GM10266 (cell line): ENCODE measurements at regions not wholly inside any gene's neighbourhood (a gene's known extent, or its start where the extent isn't known, plus 50 kb on each side); places are given as distances from the start of the nearest gene placed in this dataset.

Experiments used
- DNase-seq: peaks from one replicate; pipeline ENCODE4 v3.0.0; 2012; ENCODE audit errors: extremely low spot score
- CTCF ChIP-seq: IDR thresholded peaks from 2 replicates; pipeline ENCODE4 v1.5.1; 2012; ENCODE audit warnings: mild to moderate bottlenecking, low read depth; ENCODE audit not compliant: control insufficient read depth, insufficient read depth; ENCODE audit errors: missing control alignments

GRCh38 chr2:107418708-107419107 lies 408.0 kb upstream of the RGPD4 start:
- TF ChIP-seq CTCF, result no peak
- no peak for DNase-seq

DNA sequence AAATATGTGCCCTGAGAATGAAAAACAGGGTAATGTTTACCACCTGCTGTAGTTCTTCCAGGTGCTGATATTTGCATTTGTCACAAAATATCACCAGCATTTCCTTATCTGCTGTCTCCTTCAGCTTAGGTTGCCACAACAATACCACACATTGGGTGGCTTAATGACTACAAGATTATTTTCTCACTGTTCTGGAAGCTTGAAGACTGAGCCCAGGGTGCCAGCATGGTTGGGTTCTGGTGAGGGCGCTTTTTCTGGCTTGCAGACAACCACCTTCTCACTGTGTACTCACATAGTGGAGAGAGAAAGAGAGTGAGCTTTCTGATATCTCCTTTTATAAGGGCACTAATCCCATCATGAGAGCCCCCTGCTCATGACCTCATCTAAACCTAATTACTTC lies 407.5 kb upstream of the RGPD4 start:
- no peak for TF ChIP-seq CTCF
- DNase-seq, result no peak

GRCh38 chr2:107428781-107429180 lies 397.9 kb upstream of the RGPD4 start:
- no peak for TF ChIP-seq CTCF
- DNase-seq, result no peak

DNA sequence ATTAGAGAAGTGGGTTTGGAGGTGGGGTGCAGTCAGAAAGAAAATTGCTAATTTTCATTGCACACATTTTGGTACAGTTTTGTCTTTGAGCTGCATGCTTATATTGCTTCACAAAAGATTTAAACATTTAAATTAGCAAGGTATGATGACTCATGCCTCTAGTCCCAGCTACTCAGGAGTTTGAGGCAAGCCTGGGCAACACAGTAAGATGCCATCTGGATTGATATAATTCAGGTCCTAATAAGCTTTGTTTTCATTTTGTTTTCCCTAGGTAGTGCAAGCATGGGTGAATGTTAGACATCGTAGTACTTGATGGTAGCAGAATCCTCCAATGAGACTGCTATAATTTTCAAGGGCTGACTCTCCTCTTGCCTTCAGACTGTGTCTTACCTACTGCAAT lies 396.7 kb upstream of the RGPD4 start:
- DNase-seq, result no peak
- no peak for TF ChIP-seq CTCF

GRCh38 chr2:107430596-107431266 lies 396.0 kb upstream of the RGPD4 start:
- no peak for TF ChIP-seq CTCF
- no peak for DNase-seq

- no peak for DNase-seq
- no peak for TF ChIP-seq CTCF
These were observed 390.4 kb upstream of the RGPD4 start for GRCh38 chr2:107436281-107436680.

- DNase-seq, result no peak
- TF ChIP-seq CTCF, result no peak
These were observed 389.4 kb upstream of the RGPD4 start for GRCh38 chr2:107437265-107437664.
